ENCODE measurements at regions not wholly inside any gene's neighbourhood (a gene's known extent, or its start where the extent isn't known, plus 50 kb on each side); places are given as distances from the start of the nearest gene placed in this dataset.

GRCh38 chr11:134576286-134576685 is 164.2 kb upstream of the B3GAT1 start:
- DNase-seq, result no peak
- TF ChIP-seq CTCF (IDR thresholded peaks at IDR 0.05) (no peak), POLR2A (IDR thresholded peaks at IDR 0.05) (no peak)
- 56 to 71% methylated on average over 7 to 9 of the region's 9 CpGs for WGBS, 2 donors
- H3K36me3 ChIP-seq (replicated peaks in 1 of 2; ENCODE audit: insufficient read depth in 1 of 2, low read depth in 2 of 2), result no peaks in the 10 kb centered on the region
- no peaks in the 10 kb centered on the region for H3K4me1 ChIP-seq
- H3K27me3 ChIP-seq, result no peaks in the 10 kb centered on the region
- no peak for ATAC-seq
- intact Hi-C loops (cut with DNase I), result no loop called here
- no peaks in the 10 kb centered on the region for H3K9me3 ChIP-seq
- H3K4me3 ChIP-seq, result no peak overlapping the region
- no peak overlapping the region for H3K27ac ChIP-seq

- intact Hi-C loops (cut with DNase I), result no loop called here
- H3K36me3 ChIP-seq (replicated peaks in 1 of 2; ENCODE audit: insufficient read depth in 1 of 2, low read depth in 2 of 2), result no peaks in the 10 kb centered on the region
- no peak overlapping the region for H3K4me3 ChIP-seq
- no peaks in the 10 kb centered on the region for H3K27me3 ChIP-seq
- DNase-seq (no peak), ATAC-seq (no peak)
- WGBS, 2 donors, result 60 to 65% methylated on average over 16 of the region's 16 CpGs
- no peaks in the 10 kb centered on the region for H3K4me1 ChIP-seq
- H3K27ac ChIP-seq, result no peak overlapping the region
- H3K9me3 ChIP-seq, result no peaks in the 10 kb centered on the region
- no peak for TF ChIP-seq POLR2A (IDR thresholded peaks at IDR 0.05)
- TF ChIP-seq CTCF (IDR thresholded peaks at IDR 0.05), result no peak
These were observed 163.6 kb upstream of the B3GAT1 start for GRCh38 chr11:134575504-134576230.

GRCh38 chr11:134574947-134575346 is 162.9 kb upstream of the B3GAT1 start:
- no peak for TF ChIP-seq POLR2A (IDR thresholded peaks at IDR 0.05)
- no peak for TF ChIP-seq CTCF (IDR thresholded peaks at IDR 0.05)
- Histone ChIP-seq H3K27me3 (no peaks in the 10 kb centered on the region), H3K36me3 (replicated peaks in 1 of 2; ENCODE audit: insufficient read depth in 1 of 2, low read depth in 2 of 2) (no peaks in the 10 kb centered on the region), H3K4me3 (no peak overlapping the region), H3K27ac (no peak overlapping the region), H3K9me3 (no peaks in the 10 kb centered on the region), H3K4me1 (no peaks in the 10 kb centered on the region)
- intact Hi-C loops (cut with DNase I), result no loop called here
- DNase-seq (no peak), ATAC-seq (no peak)
- 76 to 88% methylated on average over 8 of the region's 8 CpGs for WGBS, 2 donors

GRCh38 chr11:134574425-134574824 is 162.4 kb upstream of the B3GAT1 start:
- no peaks in the 10 kb centered on the region for H3K36me3 ChIP-seq (replicated peaks in 1 of 2; ENCODE audit: insufficient read depth in 1 of 2, low read depth in 2 of 2)
- no peaks in the 10 kb centered on the region for H3K4me1 ChIP-seq
- no peak overlapping the region for H3K27ac ChIP-seq
- no peak overlapping the region for H3K4me3 ChIP-seq
- no peak for TF ChIP-seq POLR2A (IDR thresholded peaks at IDR 0.05)
- no peak for TF ChIP-seq CTCF (IDR thresholded peaks at IDR 0.05)
- no peaks in the 10 kb centered on the region for H3K27me3 ChIP-seq
- no peak for DNase-seq
- intact Hi-C loops (cut with DNase I), result no loop called here
- no peaks in the 10 kb centered on the region for H3K9me3 ChIP-seq
- WGBS, 2 donors, result 79 to 81% methylated on average over 3 to 7 of the region's 7 CpGs
- ATAC-seq, result no peak

- H3K9me3 ChIP-seq, result no peaks in the 10 kb centered on the region
- DNase-seq (no peak), ATAC-seq (no peak)
- 62 to 70% methylated on average over 5 to 10 of the region's 10 CpGs for WGBS, 2 donors
- H3K4me1 ChIP-seq, result no peaks in the 10 kb centered on the region
- H3K27me3 ChIP-seq, result no peaks in the 10 kb centered on the region
- no peak for TF ChIP-seq POLR2A (IDR thresholded peaks at IDR 0.05)
- TF ChIP-seq CTCF (IDR thresholded peaks at IDR 0.05), result no peak
- no peak overlapping the region for H3K27ac ChIP-seq
- intact Hi-C loops (cut with DNase I), result no loop called here
- H3K4me3 ChIP-seq, result no peak overlapping the region
- H3K36me3 ChIP-seq (replicated peaks in 1 of 2; ENCODE audit: insufficient read depth in 1 of 2, low read depth in 2 of 2), result no peaks in the 10 kb centered on the region
These were observed 161.8 kb upstream of the B3GAT1 start for GRCh38 chr11:134573857-134574256.

Measured in body of pancreas (tissue), 4 donors.